ENCODE measurements at regions not wholly inside any gene's neighbourhood (a gene's known extent, or its start where the extent isn't known, plus 50 kb on each side); places are given as distances from the start of the nearest gene placed in this dataset.
"Not testable (repeated sequence)": the region's sequence is repeated elsewhere in the genome, so short reads cannot be mapped to it uniquely, and the experiment has no call there.

DNA sequence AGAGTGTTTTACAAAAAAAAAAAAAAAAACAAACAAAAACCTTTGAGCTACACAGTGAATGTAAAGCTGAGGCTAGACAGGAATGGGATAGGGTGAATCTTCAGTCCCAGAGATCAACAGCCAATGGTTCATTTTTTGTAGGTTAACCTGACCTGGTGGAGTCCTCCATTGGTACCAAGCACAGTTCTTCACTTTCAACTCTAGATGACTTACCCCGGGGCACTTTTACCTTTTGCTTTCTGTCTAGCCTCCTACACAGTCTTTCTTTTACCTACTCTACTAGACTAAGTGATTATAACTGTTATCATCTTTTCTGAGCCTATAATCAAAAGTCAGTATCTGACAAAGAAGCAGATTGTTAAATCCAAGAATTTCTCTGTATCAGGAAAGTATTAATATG, 50.9 kb downstream of the ANXA2R start:
- no peak for DNase-seq

DNA sequence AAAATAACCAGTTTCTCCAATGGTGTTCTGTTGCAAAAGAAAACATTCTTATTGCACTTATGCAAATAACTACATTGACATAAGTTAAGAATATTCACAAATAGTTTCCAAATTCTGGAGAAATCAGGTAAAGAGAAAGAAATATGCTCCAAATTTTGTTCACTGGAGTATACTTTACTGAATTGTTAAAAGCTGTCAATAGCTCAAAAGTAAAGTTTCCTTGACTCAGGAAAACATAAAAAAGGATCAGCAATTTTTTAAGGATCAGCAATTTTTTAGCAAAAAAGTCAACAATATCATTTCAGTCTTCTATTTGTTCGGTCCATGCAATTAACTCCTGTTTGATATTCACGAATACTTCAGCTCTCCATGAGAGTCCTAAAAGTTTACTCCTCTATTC, 51.6 kb downstream of the ANXA2R start:
- DNase-seq: no peak

- no peak for DNase-seq
Observed at GRCh38 chr5:42985129-42986037, 54.7 kb downstream of the ANXA2R start.

GRCh38 chr5:42984307-42984706, 55.8 kb downstream of the ANXA2R start:
- no peak for DNase-seq

GRCh38 chr5:42982107-42982622, 58.0 kb downstream of the ANXA2R start:
- peak; percentile 40 to 62 for DNase-seq

DNA sequence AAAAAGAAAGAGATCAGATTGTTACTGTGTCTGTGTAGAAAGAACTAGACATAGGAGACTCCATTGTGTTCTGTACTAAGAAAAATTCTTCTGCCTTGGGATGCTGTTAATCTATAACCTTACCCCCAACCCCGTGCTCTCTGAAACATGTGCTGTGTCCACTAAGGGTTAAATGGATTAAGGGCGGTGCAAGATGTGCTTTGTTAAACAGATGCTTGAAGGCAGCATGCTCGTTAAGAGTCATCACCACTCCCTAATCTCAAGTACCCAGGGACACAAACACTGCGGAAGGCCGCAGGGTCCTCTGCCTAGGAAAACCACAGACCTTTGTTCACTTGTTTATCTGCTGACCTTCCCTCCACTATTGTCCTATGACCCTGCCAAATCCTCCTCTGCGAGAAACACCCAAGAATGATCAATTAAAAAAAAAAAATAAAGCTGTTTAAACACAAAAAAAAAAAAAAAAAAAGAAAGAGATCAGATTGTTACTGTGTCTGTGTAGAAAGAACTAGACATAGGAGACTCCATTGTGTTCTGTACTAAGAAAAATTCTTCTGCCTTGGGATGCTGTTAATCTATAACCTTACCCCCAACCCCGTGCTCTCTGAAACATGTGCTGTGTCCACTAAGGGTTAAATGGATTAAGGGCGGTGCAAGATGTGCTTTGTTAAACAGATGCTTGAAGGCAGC, 58.6 kb downstream of the ANXA2R start:
- not testable (repeated sequence) for DNase-seq

- DNase-seq: not testable (repeated sequence)
Observed at GRCh38 chr5:42981015-42981414, 59.1 kb downstream of the ANXA2R start.

DNA sequence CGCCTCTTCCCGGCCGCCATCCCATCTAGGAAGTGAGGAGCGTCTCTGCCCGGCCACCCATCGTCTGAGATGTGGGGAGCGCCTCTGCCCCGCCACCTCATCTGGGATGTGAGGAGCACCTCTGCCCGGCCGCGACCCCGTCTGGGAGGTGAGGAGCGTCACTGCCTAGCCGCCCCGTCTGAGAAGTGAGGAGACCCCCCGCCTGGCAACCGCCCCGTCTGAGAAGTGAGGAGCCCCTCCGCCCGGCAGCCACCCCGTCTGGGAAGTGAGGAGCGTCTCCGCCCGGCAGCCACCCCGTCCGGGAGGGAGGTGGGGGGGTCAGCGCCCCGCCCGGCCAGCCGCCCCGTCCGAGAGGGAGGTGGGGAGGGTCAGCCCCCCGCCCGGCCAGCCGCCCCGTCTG, 59.7 kb downstream of the ANXA2R start:
- DNase-seq: not testable (repeated sequence)

DNA sequence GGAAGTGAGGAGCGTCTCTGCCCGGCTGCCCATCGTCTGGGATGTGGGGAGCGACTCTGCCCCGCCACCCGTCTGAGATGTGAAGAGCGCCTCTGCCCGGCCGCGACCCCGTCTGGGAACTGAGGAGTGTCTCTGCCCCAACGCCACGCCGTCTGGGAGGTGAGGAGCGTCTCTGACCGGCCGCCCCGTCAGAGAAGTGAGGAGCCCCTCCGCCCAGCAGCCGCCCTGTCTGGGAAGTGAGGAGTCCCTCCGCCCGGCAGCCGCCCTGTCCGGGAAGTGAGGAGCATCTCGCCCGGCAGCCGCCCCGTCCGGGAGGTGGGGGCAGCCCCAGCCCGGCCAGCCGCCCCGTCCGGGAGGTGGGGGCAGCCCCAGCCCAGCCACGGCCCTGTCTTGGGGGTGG, 60.9 kb downstream of the ANXA2R start:
- not testable (repeated sequence) for DNase-seq

GRCh38 chr5:42974536-42974935, 65.6 kb downstream of the ANXA2R start:
- no peak for DNase-seq

- DNase-seq: no peak
Observed at GRCh38 chr5:42970636-42971559, 69.2 kb downstream of the ANXA2R start.

DNA sequence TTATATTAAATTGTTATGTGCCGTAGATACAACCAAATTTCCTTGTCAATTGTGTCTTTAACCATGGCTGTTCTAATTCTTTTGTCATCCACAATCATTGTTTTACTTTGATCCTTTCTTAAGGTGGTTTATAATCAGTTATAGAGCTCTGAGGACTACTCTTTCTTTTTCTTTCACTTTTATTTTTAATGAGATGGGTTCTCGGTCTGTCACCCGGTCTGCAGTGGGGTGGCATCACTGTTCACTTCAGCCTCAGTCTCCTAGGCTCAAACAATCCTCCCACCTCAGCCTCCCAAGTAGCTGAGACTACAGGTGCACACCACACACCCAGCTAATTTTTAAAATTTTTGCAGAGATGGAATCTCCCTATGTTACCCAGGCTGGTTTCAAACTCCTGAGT, 74.2 kb downstream of the ANXA2R start:
- no peak for DNase-seq

GRCh38 chr5:42963412-42963811, 76.7 kb downstream of the ANXA2R start:
- DNase-seq: no peak

GRCh38 chr5:42962124-42962523, 78.0 kb downstream of the ANXA2R start:
- no peak for DNase-seq

DNA sequence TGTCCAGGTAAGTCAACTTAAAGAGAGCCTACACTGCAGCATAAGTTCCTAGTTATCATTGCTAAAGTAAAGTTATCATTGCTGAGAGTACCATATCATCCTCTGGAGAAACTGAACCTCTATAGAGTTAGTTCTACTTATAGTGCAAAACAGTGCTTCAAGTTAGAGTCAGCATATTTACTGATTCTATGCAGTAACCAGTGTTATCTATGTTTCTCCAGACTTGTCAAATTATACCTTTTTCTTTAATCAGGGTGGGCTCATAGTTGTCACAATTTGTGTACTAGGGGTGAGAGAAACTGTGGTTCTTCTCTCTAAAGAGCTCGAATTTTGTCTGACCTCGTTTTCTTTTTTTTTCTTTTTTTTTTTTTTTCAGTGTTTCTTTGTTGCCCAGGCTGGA, 79.6 kb downstream of the ANXA2R start:
- DNase-seq: no peak

DNA sequence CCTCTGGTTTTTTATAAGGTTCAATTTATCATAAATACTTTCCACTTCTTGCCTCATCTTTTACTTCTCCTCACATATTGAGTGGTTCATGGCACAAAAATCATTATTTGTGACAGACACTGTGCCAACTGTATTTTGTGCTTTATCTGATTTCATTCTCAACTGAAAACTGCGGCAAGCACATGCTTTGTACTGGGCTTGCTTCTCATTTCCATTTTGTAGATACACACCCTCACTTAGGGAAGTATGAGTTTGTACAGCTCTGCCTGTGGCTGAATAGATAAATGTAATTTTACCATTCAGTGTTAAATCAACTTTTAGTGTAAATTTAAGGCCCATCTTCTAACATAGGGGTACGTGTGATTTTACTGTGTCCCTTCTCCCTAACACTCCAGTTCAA, 83.6 kb downstream of the ANXA2R start:
- DNase-seq: no peak

- peak in 1 of 2 experiments; percentile 6 for DNase-seq
Observed at GRCh38 chr5:42953041-42953440, 87.1 kb downstream of the ANXA2R start.

- peak in 1 of 2 experiments; percentile 18 for DNase-seq
Observed at GRCh38 chr5:42952578-42952974, 87.5 kb downstream of the ANXA2R start.

DNA sequence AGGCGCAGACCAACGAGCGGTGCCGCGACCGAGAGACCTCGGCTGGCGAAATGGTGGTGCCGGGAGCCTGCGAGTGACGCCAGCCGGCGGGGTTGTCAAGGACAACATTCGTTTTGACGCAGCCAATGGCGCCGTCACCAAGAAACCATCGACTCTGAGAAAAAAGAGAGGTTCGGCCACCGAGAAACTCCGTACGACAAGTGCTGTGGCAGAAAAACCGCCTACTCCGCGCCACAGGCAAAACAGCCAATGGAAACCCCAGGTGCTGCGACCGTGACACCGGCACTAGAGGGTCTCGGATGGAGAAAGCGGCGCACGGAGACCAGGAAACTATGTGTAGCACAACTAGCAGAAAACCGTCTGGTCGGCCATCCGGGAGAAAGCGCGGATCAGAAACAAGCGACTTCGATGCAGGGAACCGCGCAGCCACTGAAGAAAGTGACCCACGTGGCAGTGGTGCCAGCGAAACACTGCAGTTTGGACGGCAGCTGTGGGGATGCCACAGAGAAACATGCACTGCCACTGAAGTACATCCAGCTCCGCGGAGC, 88.8 kb downstream of the ANXA2R start:
- peak; percentile 82 to 88 for DNase-seq

DNA sequence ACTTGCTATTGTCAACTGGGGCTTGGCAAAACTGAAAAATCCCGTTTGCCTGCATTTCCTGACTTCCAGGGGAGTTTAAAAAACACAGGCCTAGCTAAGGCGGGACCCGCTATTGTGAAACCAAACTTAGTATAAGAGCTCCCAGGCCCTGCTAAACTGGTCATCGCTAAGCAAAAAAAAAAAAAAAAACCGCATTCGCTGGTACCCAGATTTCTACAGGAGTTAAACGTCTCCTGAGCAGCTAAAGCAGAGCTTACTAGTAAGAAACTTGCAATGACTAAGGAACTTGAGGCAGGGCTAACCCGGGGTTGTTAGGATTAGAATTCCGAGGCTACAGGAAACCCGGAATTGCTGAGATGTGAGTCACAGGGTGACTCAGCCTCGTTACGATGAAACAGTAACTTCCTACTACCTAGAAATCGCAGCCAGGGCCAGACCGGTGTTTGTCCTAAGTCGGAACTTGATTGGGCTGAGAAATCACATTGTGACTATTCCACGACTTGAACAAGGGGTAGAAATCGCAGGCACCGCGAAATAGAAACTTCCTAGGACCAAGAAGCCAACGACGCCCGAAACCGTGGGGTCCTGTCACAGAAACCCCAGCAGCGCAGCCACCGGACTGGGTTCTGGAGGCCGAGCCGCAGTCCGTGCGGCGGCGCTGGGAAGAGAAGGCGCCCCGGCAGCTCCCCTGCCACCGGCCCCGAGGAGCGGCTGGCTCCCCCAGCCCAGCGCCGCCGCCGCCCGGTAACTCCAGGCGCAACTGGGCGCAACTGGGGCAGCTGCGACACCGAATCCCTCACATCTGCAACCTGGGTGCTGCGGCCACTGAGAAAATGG, 89.4 kb downstream of the ANXA2R start:
- peak; percentile 70 to 71 for DNase-seq

- no peak for DNase-seq
Observed at GRCh38 chr5:42950116-42950455, 90.0 kb downstream of the ANXA2R start.
